GM10266 (cell line): ENCODE measurements at regions not wholly inside any gene's neighbourhood (a gene's known extent, or its start where the extent isn't known, plus 50 kb on each side); places are given as distances from the start of the nearest gene placed in this dataset.
"Not testable (repeated sequence)": the region's sequence is repeated elsewhere in the genome, so short reads cannot be mapped to it uniquely, and the experiment has no call there.

Experiments used
- DNase-seq: peaks from one replicate; pipeline ENCODE4 v3.0.0; 2012; ENCODE audit errors: extremely low spot score
- TF ChIP-seq, protein P1 (sequence below): IDR thresholded peaks from 2 replicates; pipeline ENCODE4 v1.5.1; 2012; ENCODE audit warnings: mild to moderate bottlenecking, low read depth; ENCODE audit not compliant: control insufficient read depth, insufficient read depth; ENCODE audit errors: missing control alignments

DNA sequence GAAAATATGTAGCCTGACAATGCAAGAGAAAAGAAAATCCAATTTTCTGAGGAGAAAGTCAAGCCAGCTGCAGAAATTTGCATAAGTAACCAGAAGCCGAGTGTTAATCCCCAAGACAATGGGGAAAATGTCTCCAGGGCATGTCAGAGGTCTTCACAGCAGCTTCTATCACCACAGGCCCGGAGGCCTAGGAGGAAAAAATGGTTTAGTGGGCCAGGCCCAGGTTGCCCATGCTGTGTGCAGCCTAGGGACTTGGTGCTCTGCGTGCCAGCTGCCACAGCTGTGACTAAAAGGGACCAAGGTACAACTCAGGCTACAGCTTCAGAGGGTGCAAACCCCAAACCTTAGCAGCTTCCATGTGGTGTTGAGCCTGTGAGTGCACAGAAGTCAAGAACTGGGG is 201.2 kb upstream of the SOX2 start:
- DNase-seq, result no peak
- TF ChIP-seq, protein P1, sequence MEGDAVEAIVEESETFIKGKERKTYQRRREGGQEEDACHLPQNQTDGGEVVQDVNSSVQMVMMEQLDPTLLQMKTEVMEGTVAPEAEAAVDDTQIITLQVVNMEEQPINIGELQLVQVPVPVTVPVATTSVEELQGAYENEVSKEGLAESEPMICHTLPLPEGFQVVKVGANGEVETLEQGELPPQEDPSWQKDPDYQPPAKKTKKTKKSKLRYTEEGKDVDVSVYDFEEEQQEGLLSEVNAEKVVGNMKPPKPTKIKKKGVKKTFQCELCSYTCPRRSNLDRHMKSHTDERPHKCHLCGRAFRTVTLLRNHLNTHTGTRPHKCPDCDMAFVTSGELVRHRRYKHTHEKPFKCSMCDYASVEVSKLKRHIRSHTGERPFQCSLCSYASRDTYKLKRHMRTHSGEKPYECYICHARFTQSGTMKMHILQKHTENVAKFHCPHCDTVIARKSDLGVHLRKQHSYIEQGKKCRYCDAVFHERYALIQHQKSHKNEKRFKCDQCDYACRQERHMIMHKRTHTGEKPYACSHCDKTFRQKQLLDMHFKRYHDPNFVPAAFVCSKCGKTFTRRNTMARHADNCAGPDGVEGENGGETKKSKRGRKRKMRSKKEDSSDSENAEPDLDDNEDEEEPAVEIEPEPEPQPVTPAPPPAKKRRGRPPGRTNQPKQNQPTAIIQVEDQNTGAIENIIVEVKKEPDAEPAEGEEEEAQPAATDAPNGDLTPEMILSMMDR, result no peak

DNA sequence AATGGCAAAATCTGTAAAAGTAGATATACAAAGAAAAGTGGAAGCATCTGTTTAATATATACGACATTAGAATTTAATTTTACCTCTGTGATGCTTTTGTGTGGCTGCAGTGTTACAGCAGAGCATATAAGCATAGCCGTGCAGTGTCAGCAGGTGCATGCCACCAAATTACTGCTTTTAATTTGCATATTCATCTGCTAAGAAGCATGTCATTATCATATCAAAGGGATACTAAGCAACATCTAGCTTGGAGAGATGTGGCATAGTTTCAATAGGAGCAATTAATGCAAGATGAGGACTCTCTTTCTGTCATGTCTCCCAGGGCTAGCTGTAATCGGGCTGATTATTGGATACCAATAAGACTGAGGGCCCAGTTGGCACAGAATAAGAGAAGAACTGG is 214.4 kb upstream of the SOX2 start:
- TF ChIP-seq, protein P1, result no peak
- no peak for DNase-seq

DNA sequence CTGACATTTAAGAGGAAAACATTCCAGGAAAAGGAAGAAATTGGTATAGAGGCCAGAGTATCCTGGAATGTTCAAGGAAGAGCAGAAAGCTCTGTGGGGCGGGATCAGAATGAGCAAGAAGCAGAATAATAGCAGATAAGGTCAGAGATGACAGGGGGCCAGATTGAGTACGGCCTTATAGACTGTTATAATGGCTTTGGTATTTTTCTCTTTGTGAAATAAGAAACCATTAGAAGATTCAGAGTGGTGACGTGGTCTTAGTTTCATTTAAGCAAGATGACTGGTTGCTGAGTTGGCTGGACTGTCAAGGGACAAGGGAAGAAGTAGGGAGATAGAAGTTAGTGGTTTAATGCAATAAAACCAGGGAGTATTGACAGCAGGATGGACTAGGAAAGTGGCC is 218.3 kb upstream of the SOX2 start:
- DNase-seq, result no peak
- TF ChIP-seq, protein P1, result no peak

DNA sequence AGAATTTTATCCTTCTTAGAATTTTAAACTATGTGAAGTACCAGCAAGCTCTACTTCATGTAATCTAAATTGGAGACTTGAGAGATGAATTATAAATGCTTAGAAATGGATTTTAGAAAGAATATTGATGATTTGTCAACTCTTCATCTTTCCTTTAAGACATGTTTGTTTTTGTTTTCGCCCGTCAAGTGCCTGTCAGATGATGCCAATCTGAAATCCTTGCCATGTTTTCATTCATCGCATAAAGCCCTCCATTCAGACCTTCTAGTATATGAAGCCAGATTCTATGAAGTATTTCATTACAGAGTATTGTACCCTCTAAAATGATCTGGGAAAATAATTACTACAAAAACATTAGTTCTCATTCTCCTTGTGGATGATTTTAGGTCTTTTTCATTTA is 223.2 kb upstream of the SOX2 start:
- TF ChIP-seq, protein P1, result no peak
- no peak for DNase-seq

DNA sequence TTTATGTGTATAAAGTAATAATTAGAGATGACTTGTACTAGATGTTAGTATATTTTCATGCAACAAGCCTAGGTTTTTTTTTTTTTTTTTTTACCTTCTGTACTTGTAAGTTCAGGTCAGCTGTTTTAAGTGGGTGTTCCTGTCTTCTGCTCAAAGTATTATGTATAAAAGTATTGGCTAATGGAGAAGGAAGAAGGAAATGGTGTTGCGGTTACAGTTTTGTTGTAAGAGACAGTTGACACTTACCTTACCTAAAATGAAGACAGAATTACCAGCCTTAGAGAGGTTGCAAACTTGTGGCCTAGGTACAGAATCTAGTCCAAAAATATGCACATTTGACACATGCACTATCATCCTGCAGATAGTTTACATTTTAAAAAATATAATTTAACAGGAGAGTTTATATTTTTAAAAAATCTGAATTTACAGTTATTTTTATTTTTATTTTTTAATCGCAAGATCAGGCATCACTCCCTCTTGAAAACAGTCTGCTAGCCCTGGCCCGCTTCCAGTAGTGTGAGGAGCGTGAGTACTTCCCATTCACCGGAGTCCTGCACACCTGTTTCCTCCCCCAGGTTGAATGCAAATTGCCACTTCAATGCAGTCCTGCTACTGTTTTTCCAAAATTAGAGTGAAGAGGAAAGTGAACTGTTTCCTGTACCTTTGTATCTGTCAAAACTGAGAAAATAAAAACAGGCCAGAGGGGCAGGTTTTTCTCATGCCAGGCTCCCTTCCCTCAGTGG is 224.3 kb upstream of the SOX2 start:
- no peak for DNase-seq
- TF ChIP-seq, protein P1, result no peak

DNA sequence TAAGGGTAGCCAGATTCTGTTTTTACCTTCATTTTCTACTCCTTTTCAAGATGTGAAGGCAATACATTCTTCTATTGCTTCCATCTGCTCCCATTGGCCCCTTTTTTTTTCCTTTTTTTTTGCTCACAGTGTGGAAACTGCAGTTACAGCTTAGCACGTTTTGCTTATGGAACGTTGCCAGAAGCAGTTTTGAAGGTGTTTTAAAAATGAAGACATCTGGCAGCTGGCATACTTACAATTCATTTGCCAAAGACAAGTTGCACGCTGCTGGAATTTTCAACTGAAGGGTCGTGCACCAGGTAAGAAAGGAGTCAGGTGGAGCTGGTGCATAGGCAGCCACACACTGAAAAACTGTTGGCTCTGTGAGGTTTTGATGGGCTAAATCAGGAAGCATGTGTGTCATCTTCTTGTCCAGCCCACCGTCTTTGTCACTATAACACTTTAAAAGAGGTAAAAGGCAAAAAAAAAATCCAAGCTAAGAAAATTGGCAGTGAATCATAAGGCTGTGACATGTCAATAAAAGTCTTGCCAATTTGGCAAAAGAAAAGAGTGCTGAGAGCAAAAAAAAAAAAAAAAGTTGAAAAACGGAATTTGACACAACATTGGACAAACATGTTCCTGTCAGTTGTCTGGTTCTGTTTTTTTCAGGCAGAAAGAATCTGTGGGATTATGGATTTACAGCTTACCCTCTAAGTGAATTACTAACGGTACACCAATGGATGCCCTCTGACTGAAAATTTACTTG is 225.4 kb upstream of the SOX2 start:
- TF ChIP-seq, protein P1, result no peak
- DNase-seq, result no peak

DNA sequence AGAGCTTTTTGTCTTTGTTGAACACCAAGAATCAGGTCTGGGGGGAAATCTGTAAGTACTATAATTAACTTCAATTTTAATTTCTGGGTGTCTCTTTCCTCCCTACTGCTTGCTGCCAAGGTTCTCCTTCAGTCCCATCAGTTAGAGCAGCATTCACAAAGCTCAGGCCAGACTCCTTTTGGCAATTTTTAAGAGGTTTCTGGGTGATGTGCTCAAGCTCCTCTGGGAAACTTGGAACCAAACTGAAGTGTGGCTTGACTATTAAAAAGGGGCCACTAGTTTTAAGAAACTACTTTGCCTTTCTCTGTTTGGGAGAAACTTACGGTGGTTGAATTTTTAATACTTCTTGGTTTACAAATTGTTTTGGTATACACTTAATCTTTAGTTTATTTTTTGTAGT is 227.7 kb upstream of the SOX2 start:
- no peak for DNase-seq
- TF ChIP-seq, protein P1, result no peak

DNA sequence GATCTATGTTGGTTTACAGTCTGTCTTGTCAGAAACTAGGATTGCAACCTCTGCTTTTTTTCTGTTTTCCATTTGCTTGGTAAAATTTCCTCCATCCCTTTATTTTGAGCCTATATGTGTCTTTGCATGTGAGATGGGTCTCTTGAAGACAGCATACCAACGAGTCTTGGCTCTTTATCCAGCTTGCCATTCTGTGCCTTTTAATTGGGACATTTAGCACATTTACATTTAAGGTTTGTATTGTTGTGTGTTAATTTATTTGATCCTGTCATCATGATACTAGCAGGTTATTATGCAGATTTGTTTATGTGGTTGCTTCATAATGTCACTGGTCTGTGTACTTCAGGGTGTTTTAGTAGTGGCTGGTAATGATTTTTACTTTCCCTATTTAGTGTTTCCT is 236.6 kb upstream of the SOX2 start:
- not testable (repeated sequence) for DNase-seq
